ENCODE measurements at regions not wholly inside any gene's neighbourhood (a gene's known extent, or its start where the extent isn't known, plus 50 kb on each side); places are given as distances from the start of the nearest gene placed in this dataset.

GRCh38 chr18:51279367-51279984, 82.0 kb upstream of the MEX3C start:
- H3K9ac ChIP-seq (ENCODE audit: low read length), result no peak overlapping the region
- intact Hi-C loops (cut with micrococcal nuclease), result loop anchor here (5.0 kb wide), 1 partner anchor 108 kb away; no protein-coding TSS in a partner anchor

More at GRCh38 chr18:51279367-51279984, 82.0 kb upstream of the MEX3C start:
- Histone ChIP-seq H3K9me3 (ENCODE audit: control insufficient read depth in 1 of 2, insufficient read depth in 1 of 2, low read depth in 1 of 2, low read length in 2 of 2) (no peaks in the 10 kb centered on the region), H3K4me3 (replicated peaks in 1 of 2; ENCODE audit: low read depth in 1 of 2, low read length in 2 of 2) (no peak overlapping the region), H4K20me1 (ENCODE audit: insufficient read depth) (no peaks in the 10 kb centered on the region), H3K79me2 (ENCODE audit: insufficient read depth, low read length) (no peaks in the 10 kb centered on the region), H3K27me3 (ENCODE audit: insufficient read depth, low read length) (0 out of 2 replicates have a peak, but pooled peaks cover under 1% of the 10 kb centered on the region), H3K4me2 (ENCODE audit: low read length) (no peak overlapping the region), H3K27ac (ENCODE audit: low read depth, low read length) (no peak overlapping the region), H3K9me2 (ENCODE audit: insufficient read depth) (no peaks in the 10 kb centered on the region), H3K36me3 (ENCODE audit: control insufficient read depth in 1 of 2, insufficient read depth in 2 of 2, low read length in 2 of 2) (no peaks in the 10 kb centered on the region), H2AFZ (ENCODE audit: low read depth, low read length, poor library complexity, severe bottlenecking) (no peak overlapping the region), H3K4me1 (ENCODE audit: control insufficient read depth in 1 of 2, insufficient read depth in 2 of 2, low read length in 2 of 2) (no peaks in the 10 kb centered on the region)
- ChIA-PET CTCF (no interaction called here), RAD21 (ENCODE audit: low non-redundant PET in 1 of 2, low total read pairs in 2 of 2, uncharacterized antibody in 2 of 2, unreplicated experiment in 2 of 2) (no interaction called here), POLR2A (no interaction called here)
- no peak for TF ChIP-seq CEBPB (IDR thresholded peaks at IDR 0.05; ENCODE audit: low read depth)
- TF ChIP-seq SRF (IDR thresholded peaks at IDR 0.05; ENCODE audit: low read depth), result no peak
- TF ChIP-seq SP1 (IDR thresholded peaks at IDR 0.05; ENCODE audit: low read depth), result no peak
- TF ChIP-seq, protein P1, sequence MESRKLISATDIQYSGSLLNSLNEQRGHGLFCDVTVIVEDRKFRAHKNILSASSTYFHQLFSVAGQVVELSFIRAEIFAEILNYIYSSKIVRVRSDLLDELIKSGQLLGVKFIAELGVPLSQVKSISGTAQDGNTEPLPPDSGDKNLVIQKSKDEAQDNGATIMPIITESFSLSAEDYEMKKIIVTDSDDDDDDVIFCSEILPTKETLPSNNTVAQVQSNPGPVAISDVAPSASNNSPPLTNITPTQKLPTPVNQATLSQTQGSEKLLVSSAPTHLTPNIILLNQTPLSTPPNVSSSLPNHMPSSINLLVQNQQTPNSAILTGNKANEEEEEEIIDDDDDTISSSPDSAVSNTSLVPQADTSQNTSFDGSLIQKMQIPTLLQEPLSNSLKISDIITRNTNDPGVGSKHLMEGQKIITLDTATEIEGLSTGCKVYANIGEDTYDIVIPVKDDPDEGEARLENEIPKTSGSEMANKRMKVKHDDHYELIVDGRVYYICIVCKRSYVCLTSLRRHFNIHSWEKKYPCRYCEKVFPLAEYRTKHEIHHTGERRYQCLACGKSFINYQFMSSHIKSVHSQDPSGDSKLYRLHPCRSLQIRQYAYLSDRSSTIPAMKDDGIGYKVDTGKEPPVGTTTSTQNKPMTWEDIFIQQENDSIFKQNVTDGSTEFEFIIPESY (IDR thresholded peaks at IDR 0.05; ENCODE audit: extremely low read depth, insufficient replicate concordance, low read length), result no peak
- TF ChIP-seq EGR1 (IDR thresholded peaks at IDR 0.05; ENCODE audit: low read depth), result no peak
- no peak for TF ChIP-seq MAX (IDR thresholded peaks at IDR 0.05)
- TF ChIP-seq, protein P2, sequence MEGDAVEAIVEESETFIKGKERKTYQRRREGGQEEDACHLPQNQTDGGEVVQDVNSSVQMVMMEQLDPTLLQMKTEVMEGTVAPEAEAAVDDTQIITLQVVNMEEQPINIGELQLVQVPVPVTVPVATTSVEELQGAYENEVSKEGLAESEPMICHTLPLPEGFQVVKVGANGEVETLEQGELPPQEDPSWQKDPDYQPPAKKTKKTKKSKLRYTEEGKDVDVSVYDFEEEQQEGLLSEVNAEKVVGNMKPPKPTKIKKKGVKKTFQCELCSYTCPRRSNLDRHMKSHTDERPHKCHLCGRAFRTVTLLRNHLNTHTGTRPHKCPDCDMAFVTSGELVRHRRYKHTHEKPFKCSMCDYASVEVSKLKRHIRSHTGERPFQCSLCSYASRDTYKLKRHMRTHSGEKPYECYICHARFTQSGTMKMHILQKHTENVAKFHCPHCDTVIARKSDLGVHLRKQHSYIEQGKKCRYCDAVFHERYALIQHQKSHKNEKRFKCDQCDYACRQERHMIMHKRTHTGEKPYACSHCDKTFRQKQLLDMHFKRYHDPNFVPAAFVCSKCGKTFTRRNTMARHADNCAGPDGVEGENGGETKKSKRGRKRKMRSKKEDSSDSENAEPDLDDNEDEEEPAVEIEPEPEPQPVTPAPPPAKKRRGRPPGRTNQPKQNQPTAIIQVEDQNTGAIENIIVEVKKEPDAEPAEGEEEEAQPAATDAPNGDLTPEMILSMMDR (IDR thresholded peaks at IDR 0.05 in 2 of 3, conservative IDR thresholded peaks at IDR 0.05 in 1 of 3; ENCODE audit: borderline replicate concordance in 1 of 3, insufficient read depth in 1 of 3, low read depth in 2 of 3, low read length in 2 of 3), result no peak
- TF ChIP-seq YY1 (IDR thresholded peaks at IDR 0.05; ENCODE audit: extremely low read depth, insufficient replicate concordance, low read depth, low read length), result no peak
- TF ChIP-seq FOSL1 (IDR thresholded peaks at IDR 0.05; ENCODE audit: low read depth), result no peak
- TF ChIP-seq EZH2phosphoT487 (IDR thresholded peaks at IDR 0.05; ENCODE audit: borderline replicate concordance), result no peak
- TF ChIP-seq POLR2A (IDR thresholded peaks at IDR 0.05; ENCODE audit: borderline replicate concordance, extremely low read depth, insufficient read depth, insufficient read length), result no peak
- TF ChIP-seq JUND (IDR thresholded peaks at IDR 0.05), result no peak
- TF ChIP-seq ELF1 (IDR thresholded peaks at IDR 0.05; ENCODE audit: borderline replicate concordance, low read depth), result no peak
- TF ChIP-seq POLR2AphosphoS5 (IDR thresholded peaks at IDR 0.05; ENCODE audit: low read depth, low read length), result no peak
- TF ChIP-seq ZNF274 (IDR thresholded peaks at IDR 0.05; ENCODE audit: low read depth, low read length), result no peak
- DNase-seq (ENCODE audit: low read depth, low spot score), result no peak
- no TSS peak for BruUV-seq (replicated peaks)
- ATAC-seq, result no peak

Data from HCT116 (cell line).